Activated naive CD8-positive, alpha-beta T cell treated with anti-CD3 and anti-CD28 coated beads for 36 hours (primary cell): ENCODE measurements at regions not wholly inside any gene's neighbourhood (a gene's known extent, or its start where the extent isn't known, plus 50 kb on each side); places are given as distances from the start of the nearest gene placed in this dataset.

Experiments used
- DNase-seq: peaks from one replicate; pipeline ENCODE4 v3.0.0; 2021
- H3K27ac Mint-ChIP-seq: one replicate; pipeline ENCODE4 v1.8.0; 2022; ENCODE audit warnings: mild to moderate bottlenecking, moderate library complexity, mixed read lengths
- H3K27me3 Mint-ChIP-seq: one replicate; pipeline ENCODE4 v1.8.0; 2022; ENCODE audit warnings: mild to moderate bottlenecking, mixed read lengths
- H3K36me3 Mint-ChIP-seq: one replicate; pipeline ENCODE4 v1.8.0; 2021; ENCODE audit warnings: mild to moderate bottlenecking, mixed read lengths
- H3K4me1 Mint-ChIP-seq: one replicate; pipeline ENCODE4 v1.8.0; 2021; ENCODE audit warnings: mixed read lengths
- H3K4me3 Mint-ChIP-seq: one replicate; pipeline ENCODE4 v1.8.0; 2022; ENCODE audit warnings: mild to moderate bottlenecking, moderate library complexity, mixed read lengths
- H3K9me3 Mint-ChIP-seq: one replicate; pipeline ENCODE4 v1.8.0; 2022; ENCODE audit warnings: mixed read lengths

GRCh38 chr4:165602621-165603020 lies 223.8 kb downstream of the CPE start:
- no peaks in the 10 kb centered on the region for H3K36me3 Mint-ChIP-seq
- no peaks in the 10 kb centered on the region for H3K9me3 Mint-ChIP-seq
- no peak overlapping the region for H3K4me3 Mint-ChIP-seq
- peaks cover 4% of the 10 kb centered on the region for H3K27me3 Mint-ChIP-seq
- no peak for DNase-seq
- H3K4me1 Mint-ChIP-seq: no peaks in the 10 kb centered on the region
- H3K27ac Mint-ChIP-seq: no peak overlapping the region

- Mint-ChIP-seq H3K4me3 (no peak overlapping the region), H3K27ac (no peak overlapping the region), H3K4me1 (no peaks in the 10 kb centered on the region), H3K9me3 (no peaks in the 10 kb centered on the region), H3K36me3 (no peaks in the 10 kb centered on the region), H3K27me3 (peaks cover 4% of the 10 kb centered on the region)
- no peak for DNase-seq
Measured at GRCh38 chr4:165604181-165604580, 225.4 kb downstream of the CPE start.

GRCh38 chr4:165605811-165606210 lies 227.0 kb downstream of the CPE start:
- Mint-ChIP-seq H3K36me3 (no peaks in the 10 kb centered on the region), H3K4me1 (no peaks in the 10 kb centered on the region), H3K9me3 (no peaks in the 10 kb centered on the region), H3K27me3 (peaks cover 4% of the 10 kb centered on the region), H3K4me3 (no peak overlapping the region), H3K27ac (no peak overlapping the region)
- DNase-seq: no peak

- H3K4me1 Mint-ChIP-seq: no peaks in the 10 kb centered on the region
- H3K36me3 Mint-ChIP-seq: no peaks in the 10 kb centered on the region
- H3K4me3 Mint-ChIP-seq: no peak overlapping the region
- no peak for DNase-seq
- H3K9me3 Mint-ChIP-seq: no peaks in the 10 kb centered on the region
- H3K27me3 Mint-ChIP-seq: peaks cover 4% of the 10 kb centered on the region
- no peak overlapping the region for H3K27ac Mint-ChIP-seq
Measured at GRCh38 chr4:165606465-165607205, 227.8 kb downstream of the CPE start.

GRCh38 chr4:165609653-165610052 lies 230.8 kb downstream of the CPE start:
- no peaks in the 10 kb centered on the region for H3K9me3 Mint-ChIP-seq
- peaks cover 1% of the 10 kb centered on the region for H3K4me1 Mint-ChIP-seq
- no peaks in the 10 kb centered on the region for H3K36me3 Mint-ChIP-seq
- no peaks in the 10 kb centered on the region for H3K27me3 Mint-ChIP-seq
- no peak overlapping the region for H3K27ac Mint-ChIP-seq
- no peak overlapping the region for H3K4me3 Mint-ChIP-seq
- DNase-seq: no peak

GRCh38 chr4:165610679-165611437 lies 232.1 kb downstream of the CPE start:
- H3K27ac Mint-ChIP-seq: no peak overlapping the region
- H3K4me3 Mint-ChIP-seq: no peak overlapping the region
- H3K9me3 Mint-ChIP-seq: no peaks in the 10 kb centered on the region
- DNase-seq: no peak
- H3K27me3 Mint-ChIP-seq: no peaks in the 10 kb centered on the region
- no peaks in the 10 kb centered on the region for H3K36me3 Mint-ChIP-seq
- peaks cover 1% of the 10 kb centered on the region for H3K4me1 Mint-ChIP-seq

- no peak overlapping the region for H3K27ac Mint-ChIP-seq
- H3K9me3 Mint-ChIP-seq: no peaks in the 10 kb centered on the region
- H3K27me3 Mint-ChIP-seq: no peaks in the 10 kb centered on the region
- no peaks in the 10 kb centered on the region for H3K36me3 Mint-ChIP-seq
- peaks cover 1% of the 10 kb centered on the region for H3K4me1 Mint-ChIP-seq
- DNase-seq: no peak
- H3K4me3 Mint-ChIP-seq: no peak overlapping the region
Measured at GRCh38 chr4:165612936-165613335, 234.1 kb downstream of the CPE start.

- Mint-ChIP-seq H3K4me3 (no peak overlapping the region), H3K27me3 (no peaks in the 10 kb centered on the region), H3K4me1 (peaks cover 1% of the 10 kb centered on the region), H3K36me3 (no peaks in the 10 kb centered on the region), H3K9me3 (no peaks in the 10 kb centered on the region), H3K27ac (no peak overlapping the region)
- DNase-seq: no peak
Measured at GRCh38 chr4:165613581-165613980, 234.8 kb downstream of the CPE start.

GRCh38 chr4:165620913-165621312 lies 242.1 kb downstream of the CPE start:
- DNase-seq: no peak
- Mint-ChIP-seq H3K4me1 (no peaks in the 10 kb centered on the region), H3K27ac (no peak overlapping the region), H3K4me3 (no peak overlapping the region), H3K9me3 (peaks cover 2% of the 10 kb centered on the region), H3K36me3 (no peaks in the 10 kb centered on the region), H3K27me3 (no peaks in the 10 kb centered on the region)

GRCh38 chr4:165621983-165622382 lies 243.2 kb downstream of the CPE start:
- H3K4me3 Mint-ChIP-seq: no peak overlapping the region

GRCh38 chr4:165625281-165625680 lies 246.5 kb downstream of the CPE start:
- no peaks in the 10 kb centered on the region for H3K36me3 Mint-ChIP-seq
- H3K9me3 Mint-ChIP-seq: no peaks in the 10 kb centered on the region
- DNase-seq: no peak
- H3K27me3 Mint-ChIP-seq: no peaks in the 10 kb centered on the region
- no peak overlapping the region for H3K27ac Mint-ChIP-seq
- H3K4me3 Mint-ChIP-seq: no peak overlapping the region
- no peaks in the 10 kb centered on the region for H3K4me1 Mint-ChIP-seq

More at GRCh38 chr4:165621983-165622382, 243.2 kb downstream of the CPE start:
- H3K36me3 Mint-ChIP-seq: no peaks in the 10 kb centered on the region
- peaks cover 2% of the 10 kb centered on the region for H3K9me3 Mint-ChIP-seq
- H3K27ac Mint-ChIP-seq: no peak overlapping the region
- H3K27me3 Mint-ChIP-seq: no peaks in the 10 kb centered on the region
- DNase-seq: no peak
- no peaks in the 10 kb centered on the region for H3K4me1 Mint-ChIP-seq

GRCh38 chr4:165626316-165626715 lies 246.7 kb upstream of the TLL1 start:
- H3K27ac Mint-ChIP-seq: no peak overlapping the region
- no peaks in the 10 kb centered on the region for H3K36me3 Mint-ChIP-seq
- H3K4me1 Mint-ChIP-seq: no peaks in the 10 kb centered on the region
- no peaks in the 10 kb centered on the region for H3K9me3 Mint-ChIP-seq
- no peaks in the 10 kb centered on the region for H3K27me3 Mint-ChIP-seq
- no peak for DNase-seq
- H3K4me3 Mint-ChIP-seq: no peak overlapping the region

- H3K27me3 Mint-ChIP-seq: no peaks in the 10 kb centered on the region
- no peaks in the 10 kb centered on the region for H3K4me1 Mint-ChIP-seq
- H3K9me3 Mint-ChIP-seq: no peaks in the 10 kb centered on the region
- no peak for DNase-seq
- no peaks in the 10 kb centered on the region for H3K36me3 Mint-ChIP-seq
- H3K4me3 Mint-ChIP-seq: no peak overlapping the region
- H3K27ac Mint-ChIP-seq: no peak overlapping the region
Measured at GRCh38 chr4:165627128-165627527, 245.9 kb upstream of the TLL1 start.

- Mint-ChIP-seq H3K36me3 (no peaks in the 10 kb centered on the region), H3K4me1 (no peaks in the 10 kb centered on the region), H3K9me3 (no peaks in the 10 kb centered on the region), H3K27me3 (no peaks in the 10 kb centered on the region), H3K27ac (no peak overlapping the region), H3K4me3 (no peak overlapping the region)
- DNase-seq: no peak
Measured at GRCh38 chr4:165627548-165627947, 245.5 kb upstream of the TLL1 start.

- Mint-ChIP-seq H3K36me3 (no peaks in the 10 kb centered on the region), H3K4me3 (no peak overlapping the region), H3K9me3 (no peaks in the 10 kb centered on the region), H3K27ac (no peak overlapping the region), H3K27me3 (no peaks in the 10 kb centered on the region), H3K4me1 (no peaks in the 10 kb centered on the region)
- DNase-seq: no peak
Measured at GRCh38 chr4:165628572-165628971, 244.5 kb upstream of the TLL1 start.

- Mint-ChIP-seq H3K4me1 (no peaks in the 10 kb centered on the region), H3K27ac (no peak overlapping the region), H3K27me3 (no peaks in the 10 kb centered on the region), H3K36me3 (no peaks in the 10 kb centered on the region), H3K4me3 (no peak overlapping the region), H3K9me3 (no peaks in the 10 kb centered on the region)
- DNase-seq: no peak
Measured at GRCh38 chr4:165630671-165631070, 242.4 kb upstream of the TLL1 start.
